Mesothelial cell of epicardium (in vitro differentiated cells): ENCODE measurements at regions not wholly inside any gene's neighbourhood (a gene's known extent, or its start where the extent isn't known, plus 50 kb on each side); places are given as distances from the start of the nearest gene placed in this dataset.

ENCODE experiments used
- DNase-seq, 2 experiments: peaks; one replicate each; pipeline ENCODE4 v3.0.0; 2021; ENCODE audit warnings: low spot score in 2 of 2; ENCODE audit not compliant: unreplicated experiment in 2 of 2
- H3K27ac Mint-ChIP-seq: 2 replicates; pipeline ENCODE4 v1.8.0; 2021; ENCODE audit warnings: mixed read lengths
- H3K27me3 Mint-ChIP-seq: 2 replicates; pipeline ENCODE4 v1.8.0; 2021; ENCODE audit warnings: low read depth, mixed read lengths
- H3K36me3 Mint-ChIP-seq: 2 replicates; pipeline ENCODE4 v1.8.0; 2021; ENCODE audit warnings: mixed read lengths
- H3K4me1 Mint-ChIP-seq: 2 replicates; pipeline ENCODE4 v1.8.0; 2021; ENCODE audit warnings: mixed read lengths
- H3K4me3 Mint-ChIP-seq: 2 replicates; pipeline ENCODE4 v1.8.0; 2021; ENCODE audit warnings: mild to moderate bottlenecking, moderate library complexity, mixed read lengths
- H3K9me3 Mint-ChIP-seq: 2 replicates; pipeline ENCODE4 v1.8.0; 2021; ENCODE audit warnings: mixed read lengths
- TF ChIP-seq, protein P1 (sequence below): fragments of 200-600 bp; sonication (generic); IDR thresholded peaks from one replicate; pipeline ENCODE4 v1.5.0; 2021; ENCODE audit warnings: antibody characterized with exemption; ENCODE audit not compliant: unreplicated experiment

DNA sequence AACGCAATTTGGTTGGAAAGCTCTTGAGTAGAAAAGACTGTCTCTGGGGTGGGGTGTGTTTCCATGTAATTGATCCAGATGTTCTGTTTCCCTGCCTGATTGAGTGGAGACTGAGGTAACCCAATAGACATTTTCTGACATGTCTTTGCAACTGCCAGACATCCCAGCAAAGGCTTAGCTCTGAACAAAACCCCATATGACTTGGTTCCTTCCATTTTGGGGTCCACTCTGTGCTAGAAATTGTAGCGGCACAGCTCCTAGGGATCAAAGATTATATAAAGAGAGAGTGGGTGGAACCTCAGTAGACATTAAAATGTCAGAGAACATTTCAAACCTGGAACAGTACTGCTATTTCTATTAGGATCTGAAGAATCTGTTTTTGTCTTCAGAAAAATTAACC is 189.3 kb downstream of the EDN1 start:
- Mint-ChIP-seq H3K36me3 (no peaks in the 10 kb centered on the region), H3K27me3 (no peaks in the 10 kb centered on the region), H3K4me1 (no peaks in the 10 kb centered on the region), H3K4me3 (no peak overlapping the region), H3K9me3 (peaks cover 5% of the 10 kb centered on the region), H3K27ac (no peak overlapping the region)
- no peak for DNase-seq
- TF ChIP-seq, protein P1, sequence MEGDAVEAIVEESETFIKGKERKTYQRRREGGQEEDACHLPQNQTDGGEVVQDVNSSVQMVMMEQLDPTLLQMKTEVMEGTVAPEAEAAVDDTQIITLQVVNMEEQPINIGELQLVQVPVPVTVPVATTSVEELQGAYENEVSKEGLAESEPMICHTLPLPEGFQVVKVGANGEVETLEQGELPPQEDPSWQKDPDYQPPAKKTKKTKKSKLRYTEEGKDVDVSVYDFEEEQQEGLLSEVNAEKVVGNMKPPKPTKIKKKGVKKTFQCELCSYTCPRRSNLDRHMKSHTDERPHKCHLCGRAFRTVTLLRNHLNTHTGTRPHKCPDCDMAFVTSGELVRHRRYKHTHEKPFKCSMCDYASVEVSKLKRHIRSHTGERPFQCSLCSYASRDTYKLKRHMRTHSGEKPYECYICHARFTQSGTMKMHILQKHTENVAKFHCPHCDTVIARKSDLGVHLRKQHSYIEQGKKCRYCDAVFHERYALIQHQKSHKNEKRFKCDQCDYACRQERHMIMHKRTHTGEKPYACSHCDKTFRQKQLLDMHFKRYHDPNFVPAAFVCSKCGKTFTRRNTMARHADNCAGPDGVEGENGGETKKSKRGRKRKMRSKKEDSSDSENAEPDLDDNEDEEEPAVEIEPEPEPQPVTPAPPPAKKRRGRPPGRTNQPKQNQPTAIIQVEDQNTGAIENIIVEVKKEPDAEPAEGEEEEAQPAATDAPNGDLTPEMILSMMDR = no peak

DNA sequence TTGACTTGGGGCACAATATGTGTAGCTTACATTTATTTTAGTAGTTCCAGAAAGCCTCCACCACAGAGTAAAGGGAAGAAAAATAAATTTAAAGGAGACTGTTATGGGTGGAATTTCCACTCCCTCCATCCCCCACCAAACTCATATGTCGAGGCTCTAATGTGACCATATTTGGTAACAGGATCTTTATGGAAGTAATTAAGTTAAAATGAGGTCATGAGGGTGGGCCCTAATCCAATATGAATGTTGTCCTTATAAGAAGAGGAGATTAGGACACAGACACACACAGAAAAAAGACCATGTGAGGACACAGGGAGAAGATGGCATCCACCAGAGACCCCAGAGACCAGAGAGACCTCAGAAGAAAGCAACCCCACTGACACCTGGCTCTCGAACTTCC is 189.7 kb downstream of the EDN1 start:
- Mint-ChIP-seq H3K4me3 (no peak overlapping the region), H3K27ac (no peak overlapping the region), H3K4me1 (no peaks in the 10 kb centered on the region), H3K9me3 (peaks cover 8% of the 10 kb centered on the region), H3K27me3 (no peaks in the 10 kb centered on the region), H3K36me3 (no peaks in the 10 kb centered on the region)
- no peak for DNase-seq
- TF ChIP-seq, protein P1 = no peak

DNA sequence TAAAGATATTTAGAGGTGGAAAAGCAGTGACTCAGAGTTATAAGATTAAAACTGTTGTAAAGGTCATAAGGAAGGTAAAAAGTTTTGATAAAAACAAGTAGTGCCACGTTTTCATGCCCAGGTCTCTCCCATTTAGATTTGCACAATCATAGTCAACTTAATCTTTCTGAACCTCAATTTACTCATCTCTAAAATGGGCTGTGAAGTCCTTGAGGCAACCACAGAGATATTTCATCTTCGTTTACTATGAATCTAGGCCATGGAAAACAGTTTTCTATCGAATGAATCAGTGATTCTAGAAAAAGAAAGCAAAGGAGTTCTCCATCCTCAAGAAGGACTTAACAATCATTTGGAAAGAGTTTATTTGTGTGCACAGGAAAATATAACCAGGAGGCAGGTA is 190.2 kb downstream of the EDN1 start:
- no peak for DNase-seq
- Mint-ChIP-seq H3K9me3 (peaks cover 13% of the 10 kb centered on the region), H3K4me1 (no peaks in the 10 kb centered on the region), H3K27ac (no peak overlapping the region), H3K4me3 (no peak overlapping the region), H3K27me3 (no peaks in the 10 kb centered on the region), H3K36me3 (no peaks in the 10 kb centered on the region)
- TF ChIP-seq, protein P1 = no peak

DNA sequence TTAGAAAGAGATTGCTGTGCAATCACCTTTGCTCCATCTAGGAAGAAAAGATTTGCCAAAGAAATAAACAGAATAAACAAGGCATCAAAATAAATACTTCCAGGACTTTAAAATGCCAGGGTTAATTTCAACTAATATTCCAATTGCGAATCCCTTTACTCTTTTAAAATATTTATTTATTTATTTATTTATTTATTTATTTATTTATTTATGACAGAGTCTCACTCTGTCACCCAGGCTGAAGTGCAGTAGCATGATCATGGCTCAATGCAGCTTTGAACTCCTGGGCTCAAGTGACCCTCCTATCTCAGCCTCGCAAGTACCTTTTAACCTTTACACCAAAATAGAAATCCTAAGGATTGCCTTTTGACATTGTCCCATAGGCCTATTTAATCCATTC is 191.1 kb downstream of the EDN1 start:
- Mint-ChIP-seq H3K4me3 (no peak overlapping the region), H3K4me1 (no peaks in the 10 kb centered on the region), H3K27ac (no peak overlapping the region), H3K27me3 (no peaks in the 10 kb centered on the region), H3K9me3 (peaks cover 14% of the 10 kb centered on the region), H3K36me3 (no peaks in the 10 kb centered on the region)
- TF ChIP-seq, protein P1 = no peak
- no peak for DNase-seq

DNA sequence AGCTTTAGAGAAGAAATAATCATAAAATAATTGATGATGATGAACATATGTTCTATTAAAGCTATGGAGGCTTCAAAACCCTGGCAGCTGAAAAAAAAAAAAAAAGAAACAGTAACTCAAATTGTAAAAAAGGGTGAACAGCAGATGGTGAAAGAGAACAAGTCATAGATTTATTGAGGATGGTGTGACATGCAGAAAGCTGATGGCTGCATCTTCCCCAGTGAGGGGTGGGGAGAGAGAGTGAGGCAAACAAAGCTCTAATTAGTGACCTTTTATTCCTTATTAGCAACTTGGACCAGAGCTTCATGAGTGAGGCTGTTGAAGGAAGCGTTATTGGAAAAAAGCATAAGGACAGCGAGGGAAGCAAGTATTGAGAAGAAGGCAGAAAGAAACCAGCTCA is 191.7 kb downstream of the EDN1 start:
- peaks cover 14% of the 10 kb centered on the region for H3K9me3 Mint-ChIP-seq
- H3K27ac Mint-ChIP-seq = no peak overlapping the region
- H3K4me3 Mint-ChIP-seq = no peak overlapping the region
- DNase-seq = no peak
- H3K36me3 Mint-ChIP-seq = no peaks in the 10 kb centered on the region
- no peaks in the 10 kb centered on the region for H3K27me3 Mint-ChIP-seq
- H3K4me1 Mint-ChIP-seq = no peaks in the 10 kb centered on the region
- TF ChIP-seq, protein P1 = no peak
